HG02885 (cell line): ENCODE measurements at regions not wholly inside any gene's neighbourhood (a gene's known extent, or its start where the extent isn't known, plus 50 kb on each side); places are given as distances from the start of the nearest gene placed in this dataset.
A peak's percentile ranks its signal among the peaks of the same experiment; 100 is the strongest.

Experiments used
- ATAC-seq: cut with Tn5 transposase; IDR thresholded peaks from one replicate; pipeline ENCODE4 v1.9.1; 2021; ENCODE audit warnings: mild to moderate bottlenecking; ENCODE audit not compliant: unreplicated experiment, poor library complexity

GRCh38 chr20:51306521-51307358 lies 235.8 kb downstream of the NFATC2 start:
- peak; percentile 64 for ATAC-seq

- no peak for ATAC-seq
Observed at GRCh38 chr20:51306081-51306480, 236.4 kb downstream of the NFATC2 start.

- ATAC-seq: no peak
Observed at GRCh38 chr20:51305316-51306052, 237.0 kb downstream of the NFATC2 start.

- ATAC-seq: no peak
Observed at GRCh38 chr20:51303731-51304670, 238.5 kb downstream of the NFATC2 start.

- no peak for ATAC-seq
Observed at GRCh38 chr20:51301026-51301425, 241.5 kb downstream of the NFATC2 start.

GRCh38 chr20:51300104-51300503 lies 242.4 kb downstream of the NFATC2 start:
- no peak for ATAC-seq

- ATAC-seq: no peak
Observed at GRCh38 chr20:51299413-51299812, 243.1 kb downstream of the NFATC2 start.

- no peak for ATAC-seq
Observed at GRCh38 chr20:51298141-51298749, 244.3 kb downstream of the NFATC2 start.

GRCh38 chr20:51287628-51288413 lies 254.7 kb downstream of the NFATC2 start:
- no peak for ATAC-seq

GRCh38 chr20:51286758-51287157 lies 255.8 kb downstream of the NFATC2 start:
- no peak for ATAC-seq

- ATAC-seq: no peak
Observed at GRCh38 chr20:51285684-51286083, 256.8 kb downstream of the NFATC2 start.

GRCh38 chr20:51284871-51285270 lies 257.6 kb downstream of the NFATC2 start:
- no peak for ATAC-seq

- ATAC-seq: no peak
Observed at GRCh38 chr20:51284176-51284575, 258.3 kb downstream of the NFATC2 start.

- ATAC-seq: no peak
Observed at GRCh38 chr20:51281521-51281920, 258.6 kb upstream of the KCNG1 start.

GRCh38 chr20:51280047-51280446 lies 257.1 kb upstream of the KCNG1 start:
- ATAC-seq: no peak

- ATAC-seq: no peak
Observed at GRCh38 chr20:51277961-51278360, 255.1 kb upstream of the KCNG1 start.

GRCh38 chr20:51276296-51276695 lies 253.4 kb upstream of the KCNG1 start:
- ATAC-seq: no peak

GRCh38 chr20:51275826-51276225 lies 252.9 kb upstream of the KCNG1 start:
- ATAC-seq: no peak

GRCh38 chr20:51275181-51275580 lies 252.3 kb upstream of the KCNG1 start:
- no peak for ATAC-seq
